Ascending aorta (tissue), 2 donors: ENCODE measurements at regions not wholly inside any gene's neighbourhood (a gene's known extent, or its start where the extent isn't known, plus 50 kb on each side); places are given as distances from the start of the nearest gene placed in this dataset.

ENCODE experiments used
- DNase-seq, 2 donors: peaks; one replicate each; pipeline ENCODE4 v3.0.0-alpha.2; 2019; ENCODE audit warnings: low spot score in 2 of 2
- H3K27ac ChIP-seq, 2 donors: fragments of 200-600 bp; sonication (generic); one replicate each; pipeline ENCODE4 v1.5.1; 2016 to 2017; ENCODE audit warnings: mild to moderate bottlenecking in 1 of 2
- H3K27me3 ChIP-seq: fragments of 200-600 bp; sonication (generic); one replicate; pipeline ENCODE4 v1.5.1; 2017
- H3K36me3 ChIP-seq, 2 donors: fragments of 200-600 bp; sonication (generic); one replicate each; pipeline ENCODE4 v1.5.1; 2016
- H3K4me1 ChIP-seq, 2 donors: fragments of 200-600 bp; sonication (generic); one replicate each; pipeline ENCODE4 v1.5.1; 2016 to 2017; ENCODE audit warnings: mild to moderate bottlenecking in 1 of 2
- H3K4me3 ChIP-seq, 2 donors: fragments of 200-600 bp; sonication (generic); one replicate each; pipeline ENCODE4 v1.5.1; 2016 to 2017; ENCODE audit warnings: mild to moderate bottlenecking in 1 of 2
- H3K9me3 ChIP-seq, 2 donors: fragments of 200-600 bp; sonication (generic); one replicate each; pipeline ENCODE4 v1.5.1; 2016
- CTCF ChIP-seq, 3 experiments: fragments of 200-600 bp in 2 of 3; fragments of 450-650 bp in 1 of 3; sonication (generic) in 2 of 3; IDR thresholded peaks; one replicate each; pipeline ENCODE4 v1.5.1; 2016 to 2019; ENCODE audit warnings: antibody characterized with exemption in 3 of 3, mild to moderate bottlenecking in 1 of 3, moderate library complexity in 1 of 3
- intact Hi-C: fragments of 100-400 bp; cut with DNase I; formaldehyde crosslinking; loops from one replicate; pipeline ENCODE4 v1.15.1; 2023

- Histone ChIP-seq H3K27ac (no peak overlapping the region), H3K4me3 (no peak overlapping the region), H3K9me3 (no peaks in the 10 kb centered on the region), H3K4me1 (no peaks in the 10 kb centered on the region), H3K27me3 (no peaks in the 10 kb centered on the region), H3K36me3 (no peaks in the 10 kb centered on the region)
- intact Hi-C loops, result no loop called here
- TF ChIP-seq CTCF (IDR thresholded peaks at IDR 0.05), result no peak
- DNase-seq, result no peak
Observed at GRCh38 chr21:41671212-41671762, 95.6 kb downstream of the RIPK4 start.

GRCh38 chr21:41670056-41670805 lies 96.6 kb downstream of the RIPK4 start:
- Histone ChIP-seq H3K27ac (no peak overlapping the region), H3K4me3 (no peak overlapping the region), H3K9me3 (no peaks in the 10 kb centered on the region), H3K36me3 (no peaks in the 10 kb centered on the region), H3K4me1 (peaks cover 3 to 4% of the 10 kb centered on the region in 2 donors), H3K27me3 (no peaks in the 10 kb centered on the region)
- DNase-seq, result no peak
- intact Hi-C loops, result no loop called here
- no peak for TF ChIP-seq CTCF (IDR thresholded peaks at IDR 0.05)

DNA sequence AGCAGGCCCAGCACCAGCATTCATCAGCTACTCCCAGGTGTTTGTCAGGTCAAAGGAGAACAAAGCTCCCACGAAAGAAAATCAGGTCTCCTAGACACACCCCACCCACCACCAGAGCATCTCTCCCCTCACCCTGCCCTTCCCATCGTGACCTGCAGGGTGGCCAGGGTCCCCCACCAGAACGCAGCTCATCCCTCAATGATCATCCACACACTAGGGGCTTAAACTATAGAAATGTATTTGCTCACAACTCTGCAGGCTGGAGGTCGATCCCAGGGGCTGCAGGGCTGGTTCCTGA lies 97.4 kb downstream of the RIPK4 start:
- H3K36me3 ChIP-seq, result no peaks in the 10 kb centered on the region
- TF ChIP-seq CTCF (IDR thresholded peaks at IDR 0.05), result no peak
- H3K4me1 ChIP-seq, result peaks cover 4% of the 10 kb centered on the region in 2 donors
- intact Hi-C loops, result no loop called here
- DNase-seq, result no peak
- no peak overlapping the region for H3K4me3 ChIP-seq
- no peak overlapping the region for H3K27ac ChIP-seq
- H3K9me3 ChIP-seq, result no peaks in the 10 kb centered on the region
- no peaks in the 10 kb centered on the region for H3K27me3 ChIP-seq

DNA sequence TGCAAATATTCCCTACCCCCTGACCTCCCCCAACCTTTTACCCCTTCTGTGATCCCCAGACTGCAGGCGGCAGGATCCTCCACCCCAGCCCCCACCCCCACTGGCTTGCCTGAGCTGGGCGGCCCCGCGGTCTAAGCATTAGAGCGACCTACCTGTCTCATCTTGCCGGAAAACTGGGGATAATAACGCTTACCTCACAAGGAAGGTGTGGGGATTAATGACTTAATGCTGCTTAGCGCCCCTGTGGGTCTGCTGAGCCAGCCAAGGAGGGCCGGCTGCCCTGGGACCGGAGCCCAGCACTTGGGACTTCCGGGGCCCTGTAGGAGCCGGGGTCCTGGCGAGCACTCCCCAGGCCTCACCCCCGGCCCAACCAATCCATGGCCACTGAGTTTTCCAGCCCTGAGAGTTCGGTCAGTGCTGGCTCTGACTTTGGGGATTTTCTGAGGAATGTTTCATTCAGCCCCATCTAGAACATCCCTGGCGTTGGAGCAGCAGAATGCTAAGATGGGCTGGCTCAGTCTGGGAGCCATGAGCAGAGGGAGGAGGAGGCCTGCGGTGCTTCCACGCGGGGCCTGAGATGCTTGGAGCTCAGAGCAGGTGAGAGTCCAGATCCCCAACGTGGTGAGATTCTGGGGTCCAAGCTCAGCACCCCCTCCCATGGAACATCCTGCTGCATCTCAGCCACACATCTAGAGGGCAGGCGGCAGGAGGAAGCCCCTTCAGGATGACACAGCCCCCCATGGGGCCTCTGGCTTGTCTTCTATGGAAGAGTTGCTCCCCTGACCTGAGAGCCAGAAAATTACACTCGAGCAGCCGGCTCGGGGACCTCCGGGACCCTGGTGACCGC lies 97.9 kb downstream of the RIPK4 start:
- Histone ChIP-seq H3K9me3 (no peaks in the 10 kb centered on the region), H3K36me3 (no peaks in the 10 kb centered on the region), H3K4me1 (peaks cover 4% of the 10 kb centered on the region in 2 donors), H3K27ac (no peak overlapping the region), H3K27me3 (no peaks in the 10 kb centered on the region), H3K4me3 (no peak overlapping the region)
- intact Hi-C loops, result no loop called here
- no peak for TF ChIP-seq CTCF (IDR thresholded peaks at IDR 0.05)
- DNase-seq, result no peak

- no peaks in the 10 kb centered on the region for H3K27me3 ChIP-seq
- no peaks in the 10 kb centered on the region for H3K9me3 ChIP-seq
- no peaks in the 10 kb centered on the region for H3K36me3 ChIP-seq
- no peak for TF ChIP-seq CTCF (IDR thresholded peaks at IDR 0.05)
- no peak overlapping the region for H3K4me3 ChIP-seq
- no peak overlapping the region for H3K27ac ChIP-seq
- peaks cover 4% of the 10 kb centered on the region in 2 donors for H3K4me1 ChIP-seq
- intact Hi-C loops, result no loop called here
- DNase-seq, result no peak
Observed at GRCh38 chr21:41668051-41668541, 98.8 kb downstream of the RIPK4 start.
